PC-3 (cell line): ENCODE measurements at regions not wholly inside any gene's neighbourhood (a gene's known extent, or its start where the extent isn't known, plus 50 kb on each side); places are given as distances from the start of the nearest gene placed in this dataset.

Source experiments
- ATAC-seq: fragments of 200-7000 bp; cut with Tn5 transposase; 2 replicates; pipeline ENCODE4 v1.9.1; 2020; ENCODE audit warnings: mild to moderate bottlenecking, moderate library complexity
- BruUV-seq: library from RNA; stranded (reverse); fragments of 400-500 nt; replicated peaks from 2 replicates; lab custom pipeline; 2021; lab: Mats Ljungman, UMichigan
- CTCF ChIA-PET: fragments of 300-600 bp; sonication (Branson Sonifier 250); formaldehyde crosslinking; loops from one replicate; lab custom pipeline; 2022; ENCODE audit warnings: antibody characterized with exemption; lab: Charles Lee
- POLR2A ChIA-PET: fragments of 300-600 bp; sonication (Branson Sonifier 250); formaldehyde crosslinking; loops from one replicate; lab custom pipeline; 2022; ENCODE audit warnings: antibody characterized with exemption; ENCODE audit not compliant: unreplicated experiment; lab: Charles Lee
- DNase-seq: peaks from one replicate; pipeline ENCODE4 v3.0.0-alpha.2; 2015
- H2AFZ ChIP-seq: fragments of 300-600 bp; sonication (generic); 2 replicates; pipeline ENCODE4 v1.6.0; 2016; ENCODE audit warnings: antibody characterized with exemption, low read length
- H3F3A ChIP-seq: fragments of 300-600 bp; sonication (generic); one replicate; pipeline ENCODE4 v1.6.0; 2017; ENCODE audit warnings: antibody characterized with exemption, low read length, control low read depth, mild to moderate bottlenecking; ENCODE audit not compliant: unreplicated experiment
- H3K27ac ChIP-seq: fragments of 300-600 bp; sonication (generic); 2 replicates; pipeline ENCODE4 v1.5.1; 2016; ENCODE audit warnings: mild to moderate bottlenecking, low read length
- H3K27me3 ChIP-seq: fragments of 300-600 bp; sonication (generic); 2 replicates; pipeline ENCODE4 v1.6.1; 2016; ENCODE audit warnings: low read length, mixed read lengths
- H3K36me3 ChIP-seq: fragments of 300-600 bp; sonication (generic); 2 replicates; pipeline ENCODE4 v1.6.1; 2016; ENCODE audit warnings: low read depth, mixed run types, low read length, mixed read lengths
- H3K4me1 ChIP-seq: fragments of 300-600 bp; sonication (generic); 2 replicates; pipeline ENCODE4 v1.5.1; 2016; ENCODE audit warnings: low read length; ENCODE audit not compliant: insufficient read depth
- H3K4me2 ChIP-seq: fragments of 300-600 bp; sonication (generic); 2 replicates; pipeline ENCODE4 v1.6.0; 2016; ENCODE audit warnings: low read length
- H3K4me3 ChIP-seq: fragments of 300-600 bp; sonication (generic); 2 replicates; pipeline ENCODE4 v1.5.1; 2016; ENCODE audit warnings: mild to moderate bottlenecking, low read length, mixed read lengths
- H3K79me2 ChIP-seq: fragments of 300-600 bp; sonication (generic); 2 replicates; pipeline ENCODE4 v1.6.1; 2017; ENCODE audit warnings: low read length, mixed read lengths
- H3K9ac ChIP-seq: fragments of 300-600 bp; sonication (generic); 2 replicates; pipeline ENCODE4 v1.6.0; 2016; ENCODE audit warnings: mild to moderate bottlenecking, low read length
- H3K9me2 ChIP-seq: fragments of 300-600 bp; sonication (generic); replicated peaks from 2 replicates; pipeline ENCODE4 v1.6.1; 2016; ENCODE audit warnings: mixed run types, low read length, mixed read lengths
- H3K9me3 ChIP-seq: fragments of 300-600 bp; sonication (generic); 2 replicates; pipeline ENCODE4 v1.6.1; 2016; ENCODE audit warnings: low read length, mixed read lengths
- H4K20me1 ChIP-seq: fragments of 300-600 bp; sonication (generic); 2 replicates; pipeline ENCODE4 v1.6.1; 2016; ENCODE audit warnings: low read length, mixed read lengths
- EZH2 ChIP-seq: fragments of 300-600 bp; sonication (generic); IDR thresholded peaks from one replicate; pipeline ENCODE4 v1.6.1; 2017; ENCODE audit warnings: antibody characterized with exemption, mild to moderate bottlenecking, low read length; ENCODE audit not compliant: unreplicated experiment
- EZH2phosphoT487 ChIP-seq: fragments of 300-600 bp; sonication (generic); IDR thresholded peaks from 2 replicates; pipeline ENCODE4 v1.6.1; 2018; ENCODE audit warnings: mild to moderate bottlenecking, antibody characterized with exemption, low read length, borderline replicate concordance
- intact Hi-C: fragments of 100-400 bp; cut with micrococcal nuclease; formaldehyde crosslinking; loops from 2 replicates; pipeline ENCODE4 v1.9.0; 2023
- TF ChIP-seq, protein P1 (sequence below): fragments of 300-600 bp; sonication (generic); conservative IDR thresholded peaks from 2 replicates; pipeline ENCODE4 v1.5.1; 2017; ENCODE audit warnings: antibody characterized with exemption, low read depth, mild to moderate bottlenecking, low read length

DNA sequence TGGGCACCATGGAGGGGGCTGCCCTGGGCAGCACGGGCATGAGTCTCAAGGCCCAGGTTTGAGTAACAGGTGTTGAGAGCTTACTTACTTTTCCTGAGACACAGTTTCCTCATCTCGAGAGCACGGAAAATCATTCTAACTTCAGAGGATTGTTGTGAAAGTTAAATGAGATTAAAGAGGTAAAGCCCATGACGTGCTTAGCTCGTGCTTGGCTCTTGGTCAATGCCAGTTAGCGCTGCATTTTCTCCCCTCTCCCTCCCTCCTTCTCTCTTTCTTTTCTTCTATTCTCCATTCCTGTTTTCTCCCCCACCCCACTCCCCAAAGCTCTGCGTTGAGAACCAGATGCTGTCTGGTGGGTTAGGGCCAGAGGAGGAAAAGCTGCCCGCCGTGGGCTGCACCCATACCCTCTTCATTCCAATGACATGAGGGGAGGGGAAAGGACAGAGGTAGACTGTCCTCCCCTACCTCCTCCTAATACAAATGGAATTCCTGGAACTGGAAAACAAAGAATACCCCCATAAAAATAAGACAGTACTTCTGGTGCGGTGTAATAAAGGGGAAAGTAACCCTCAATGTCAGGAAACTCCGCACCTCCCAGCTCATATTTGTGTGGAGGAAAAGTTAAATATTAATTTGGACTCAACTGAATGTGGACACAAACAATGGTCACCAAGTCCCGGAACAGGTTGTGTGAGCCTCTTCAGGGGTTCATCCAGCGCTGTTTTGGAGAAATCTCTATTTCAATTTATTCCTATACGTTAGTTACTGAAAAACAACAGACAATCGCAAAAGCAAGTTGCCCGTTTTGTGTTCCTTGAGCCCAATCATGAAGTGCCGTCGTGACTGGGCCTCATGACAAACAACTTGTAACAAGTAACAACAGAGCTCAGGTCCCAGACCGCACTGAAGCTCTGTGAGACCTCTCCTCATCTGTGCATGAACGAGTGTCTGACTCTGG, 54.8 kb upstream of the B3GAT1 start:
- no peaks in the 10 kb centered on the region for H3K79me2 ChIP-seq
- no peaks in the 10 kb centered on the region for H4K20me1 ChIP-seq
- TF ChIP-seq EZH2, result no peak
- TF ChIP-seq, protein P1, sequence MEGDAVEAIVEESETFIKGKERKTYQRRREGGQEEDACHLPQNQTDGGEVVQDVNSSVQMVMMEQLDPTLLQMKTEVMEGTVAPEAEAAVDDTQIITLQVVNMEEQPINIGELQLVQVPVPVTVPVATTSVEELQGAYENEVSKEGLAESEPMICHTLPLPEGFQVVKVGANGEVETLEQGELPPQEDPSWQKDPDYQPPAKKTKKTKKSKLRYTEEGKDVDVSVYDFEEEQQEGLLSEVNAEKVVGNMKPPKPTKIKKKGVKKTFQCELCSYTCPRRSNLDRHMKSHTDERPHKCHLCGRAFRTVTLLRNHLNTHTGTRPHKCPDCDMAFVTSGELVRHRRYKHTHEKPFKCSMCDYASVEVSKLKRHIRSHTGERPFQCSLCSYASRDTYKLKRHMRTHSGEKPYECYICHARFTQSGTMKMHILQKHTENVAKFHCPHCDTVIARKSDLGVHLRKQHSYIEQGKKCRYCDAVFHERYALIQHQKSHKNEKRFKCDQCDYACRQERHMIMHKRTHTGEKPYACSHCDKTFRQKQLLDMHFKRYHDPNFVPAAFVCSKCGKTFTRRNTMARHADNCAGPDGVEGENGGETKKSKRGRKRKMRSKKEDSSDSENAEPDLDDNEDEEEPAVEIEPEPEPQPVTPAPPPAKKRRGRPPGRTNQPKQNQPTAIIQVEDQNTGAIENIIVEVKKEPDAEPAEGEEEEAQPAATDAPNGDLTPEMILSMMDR, result no peak
- TF ChIP-seq EZH2phosphoT487, result no peak
- H3K4me2 ChIP-seq, result no peak overlapping the region
- no peaks in the 10 kb centered on the region; the same call in 1 of the 2 replicates for H3K9me3 ChIP-seq
- intact Hi-C loops, result no loop called here
- H2AFZ ChIP-seq, result no peak overlapping the region
- no peak for DNase-seq
- H3K9ac ChIP-seq, result no peak overlapping the region
- no peaks in the 10 kb centered on the region for H3K9me2 ChIP-seq
- no peak overlapping the region for H3K27ac ChIP-seq
- no peak for ATAC-seq
- H3F3A ChIP-seq, result no peaks in the 10 kb centered on the region
- peaks cover 84% of the 10 kb centered on the region for H3K27me3 ChIP-seq
- H3K4me3 ChIP-seq, result no peak overlapping the region
- ChIA-PET POLR2A (no interaction called here), CTCF (no interaction called here)
- BruUV-seq, result no TSS peak
- no peaks in the 10 kb centered on the region for H3K4me1 ChIP-seq
- H3K36me3 ChIP-seq, result no peaks in the 10 kb centered on the region

GRCh38 chr11:134466156-134466555, 54.1 kb upstream of the B3GAT1 start:
- ChIA-PET POLR2A (no interaction called here), CTCF (no interaction called here)
- no peaks in the 10 kb centered on the region for H4K20me1 ChIP-seq
- H2AFZ ChIP-seq, result no peak overlapping the region
- H3K36me3 ChIP-seq, result no peaks in the 10 kb centered on the region
- no peak overlapping the region for H3K4me2 ChIP-seq
- DNase-seq (no peak), ATAC-seq (no peak)
- intact Hi-C loops, result no loop called here
- no peaks in the 10 kb centered on the region; the same call in 1 of the 2 replicates for H3K9me3 ChIP-seq
- H3K4me3 ChIP-seq, result no peak overlapping the region
- TF ChIP-seq, protein P1, result no peak
- TF ChIP-seq EZH2 (no peak), EZH2phosphoT487 (no peak)
- BruUV-seq, result no TSS peak
- H3K79me2 ChIP-seq, result no peaks in the 10 kb centered on the region
- H3K27me3 ChIP-seq, result peaks cover 77% of the 10 kb centered on the region
- H3K9me2 ChIP-seq, result no peaks in the 10 kb centered on the region
- no peaks in the 10 kb centered on the region for H3K4me1 ChIP-seq
- H3K27ac ChIP-seq, result no peak overlapping the region
- H3F3A ChIP-seq, result no peaks in the 10 kb centered on the region
- no peak overlapping the region for H3K9ac ChIP-seq
